ENCODE measurements at regions not wholly inside any gene's neighbourhood (a gene's known extent, or its start where the extent isn't known, plus 50 kb on each side); places are given as distances from the start of the nearest gene placed in this dataset.

GRCh38 chr10:47240173-47240572 lies 59.8 kb upstream of the GDF10 start:
- no peak for DNase-seq (ENCODE audit: low spot score)
- ChIA-PET CTCF (no interaction called here), POLR2A (ENCODE audit: low non-redundant PET) (no interaction called here)
- no TSS peak for BruUV-seq (replicated peaks)
- Histone ChIP-seq H3K27ac (ENCODE audit: low read depth, low read length, poor library complexity, severe bottlenecking) (no peak overlapping the region), H3K9me3 (ENCODE audit: low read depth, low read length, poor library complexity, severe bottlenecking) (no peaks in the 10 kb centered on the region), H3K27me3 (replicated peaks; ENCODE audit: insufficient read depth, low read depth, low read length, poor library complexity) (no peaks in the 10 kb centered on the region), H3K36me3 (ENCODE audit: insufficient read depth, low read length, poor library complexity, severe bottlenecking) (no peaks in the 10 kb centered on the region), H3K4me1 (ENCODE audit: insufficient read depth, low read length, poor library complexity, severe bottlenecking) (no peaks in the 10 kb centered on the region), H3K4me3 (ENCODE audit: low read depth, low read length, poor library complexity, severe bottlenecking) (no peak overlapping the region)
- intact Hi-C loops (cut with micrococcal nuclease; ENCODE audit: unreplicated experiment): no loop called here
- no peak for TF ChIP-seq CTCF (conservative IDR thresholded peaks at IDR 0.05; ENCODE audit: low read depth, low read length)
- no peak for TF ChIP-seq EZH2 (IDR thresholded peaks at IDR 0.05; ENCODE audit: borderline replicate concordance, low read depth, low read length, poor library complexity, severe bottlenecking)

GRCh38 chr10:47241256-47241655 lies 58.7 kb upstream of the GDF10 start:
- no peak overlapping the region for H3K27ac ChIP-seq (ENCODE audit: low read depth, low read length, poor library complexity, severe bottlenecking)
- intact Hi-C loops (cut with micrococcal nuclease; ENCODE audit: unreplicated experiment): no loop called here
- TF ChIP-seq CTCF (conservative IDR thresholded peaks at IDR 0.05; ENCODE audit: low read depth, low read length): no peak
- TF ChIP-seq EZH2 (IDR thresholded peaks at IDR 0.05; ENCODE audit: borderline replicate concordance, low read depth, low read length, poor library complexity, severe bottlenecking): no peak
- CTCF ChIA-PET: no interaction called here
- BruUV-seq (replicated peaks): no TSS peak
- no peaks in the 10 kb centered on the region for H3K36me3 ChIP-seq (ENCODE audit: insufficient read depth, low read length, poor library complexity, severe bottlenecking)
- H3K4me1 ChIP-seq (ENCODE audit: insufficient read depth, low read length, poor library complexity, severe bottlenecking): no peaks in the 10 kb centered on the region
- no peak for DNase-seq (ENCODE audit: low spot score)
- POLR2A ChIA-PET (ENCODE audit: low non-redundant PET): no interaction called here
- H3K4me3 ChIP-seq (ENCODE audit: low read depth, low read length, poor library complexity, severe bottlenecking): no peak overlapping the region
- H3K9me3 ChIP-seq (ENCODE audit: low read depth, low read length, poor library complexity, severe bottlenecking): no peaks in the 10 kb centered on the region
- no peaks in the 10 kb centered on the region for H3K27me3 ChIP-seq (replicated peaks; ENCODE audit: insufficient read depth, low read depth, low read length, poor library complexity)

GRCh38 chr10:47241946-47242867 lies 57.8 kb upstream of the GDF10 start:
- ChIA-PET CTCF (no interaction called here), POLR2A (ENCODE audit: low non-redundant PET) (no interaction called here)
- no peak overlapping the region for H3K4me3 ChIP-seq (ENCODE audit: low read depth, low read length, poor library complexity, severe bottlenecking)
- no peak for DNase-seq (ENCODE audit: low spot score)
- intact Hi-C loops (cut with micrococcal nuclease; ENCODE audit: unreplicated experiment): no loop called here
- H3K27ac ChIP-seq (ENCODE audit: low read depth, low read length, poor library complexity, severe bottlenecking): no peak overlapping the region
- no TSS peak for BruUV-seq (replicated peaks)
- H3K4me1 ChIP-seq (ENCODE audit: insufficient read depth, low read length, poor library complexity, severe bottlenecking): no peaks in the 10 kb centered on the region
- no peaks in the 10 kb centered on the region for H3K36me3 ChIP-seq (ENCODE audit: insufficient read depth, low read length, poor library complexity, severe bottlenecking)
- H3K27me3 ChIP-seq (replicated peaks; ENCODE audit: insufficient read depth, low read depth, low read length, poor library complexity): no peaks in the 10 kb centered on the region
- H3K9me3 ChIP-seq (ENCODE audit: low read depth, low read length, poor library complexity, severe bottlenecking): no peaks in the 10 kb centered on the region
- TF ChIP-seq EZH2 (IDR thresholded peaks at IDR 0.05; ENCODE audit: borderline replicate concordance, low read depth, low read length, poor library complexity, severe bottlenecking) (no peak), CTCF (conservative IDR thresholded peaks at IDR 0.05; ENCODE audit: low read depth, low read length) (no peak)
